ENCODE measurements at regions not wholly inside any gene's neighbourhood (a gene's known extent, or its start where the extent isn't known, plus 50 kb on each side); places are given as distances from the start of the nearest gene placed in this dataset.

DNA sequence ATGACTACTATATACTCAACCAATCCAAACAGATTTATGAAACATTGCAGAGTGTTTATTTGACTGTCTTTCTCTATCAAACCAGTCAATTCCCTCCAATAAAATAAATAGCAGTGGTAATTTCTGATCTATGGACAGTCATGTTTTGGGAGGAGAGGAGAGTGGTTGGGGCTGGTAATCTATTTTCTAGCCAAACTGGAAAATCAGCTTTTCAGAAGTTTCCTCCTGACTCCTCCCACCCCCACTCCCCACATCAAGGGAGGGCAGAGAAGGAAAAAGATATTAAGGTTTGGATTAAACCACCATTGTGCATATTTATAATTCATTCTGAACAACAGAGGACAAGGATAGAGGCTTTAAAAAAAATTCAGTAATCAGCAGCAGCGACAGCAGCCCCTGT, 69.4 kb upstream of the SOX13 start:
- Histone ChIP-seq H3K23me2 (ENCODE audit: low read depth, low read length) (no peaks in the 10 kb centered on the region), H3K79me2 (ENCODE audit: control insufficient read depth in 1 of 2, insufficient read depth in 2 of 2, low read length in 2 of 2) (no peaks in the 10 kb centered on the region), H2AFZ (ENCODE audit: low read length) (peak overlapping the region; percentile 26; the same call in 1 of the 2 replicates), H3K23ac (ENCODE audit: insufficient read length) (no peak overlapping the region), H3K4me2 (ENCODE audit: insufficient read depth in 1 of 2, low read depth in 2 of 2, low read length in 2 of 2) (no peak overlapping the region; a peak in 1 of 4 replicates), H4K91ac (replicated peaks; ENCODE audit: insufficient read length, low read length) (no peak overlapping the region), H3K27ac (ENCODE audit: low read depth, low read length) (no peak overlapping the region), H3K36me3 (ENCODE audit: control insufficient read depth in 2 of 4, insufficient read depth in 4 of 4, low read length in 3 of 4) (no peaks in the 10 kb centered on the region), H3K4ac (replicated peaks; ENCODE audit: insufficient read length, low read depth, low read length) (no peak overlapping the region), H3K56ac (replicated peaks; ENCODE audit: insufficient read length, low read depth, low read length) (no peak overlapping the region), H3K9ac (replicated peaks in 1 of 4; ENCODE audit: extremely low read depth in 1 of 4, low read depth in 3 of 4, low read length in 3 of 4) (no peak overlapping the region), H3K4me3 (ENCODE audit: extremely low read depth in 1 of 4, insufficient read depth in 2 of 4, low read depth in 3 of 4, low read length in 4 of 4) (no peak overlapping the region; a peak in 1 of 8 replicates), H4K5ac (ENCODE audit: insufficient read length, low read depth, low read length) (no peak overlapping the region), H4K8ac (ENCODE audit: extremely low read depth, insufficient read depth, low read length) (no peak overlapping the region), H3K27me3 (replicated peaks in 1 of 4; ENCODE audit: control insufficient read depth in 3 of 4, extremely low read depth in 1 of 4, insufficient read depth in 3 of 4, low read length in 3 of 4) (no peaks in the 10 kb centered on the region), H2BK120ac (replicated peaks; ENCODE audit: low read depth, low read length) (no peak overlapping the region), H4K20me1 (replicated peaks in 1 of 2; ENCODE audit: control insufficient read depth in 1 of 2, insufficient read depth in 2 of 2, low read length in 2 of 2) (no peaks in the 10 kb centered on the region), H3K4me1 (replicated peaks in 1 of 4; ENCODE audit: control insufficient read depth in 3 of 4, insufficient read depth in 4 of 4, low read length in 3 of 4) (peaks cover 0 to 13% (median 7%) of the 10 kb centered on the region in 4 experiments; a peak in 3 of 7 replicates), H3K79me1 (ENCODE audit: low read depth, low read length) (no peaks in the 10 kb centered on the region), H2BK5ac (ENCODE audit: low read depth, low read length) (peak overlapping the region; percentile 11; the same call in 1 of the 2 replicates), H3K14ac (ENCODE audit: insufficient read length) (no peak overlapping the region), H2BK20ac (ENCODE audit: low read length) (no peak overlapping the region), H2AK5ac (ENCODE audit: low read depth, low read length) (no peak overlapping the region), H3K9me3 (ENCODE audit: insufficient read depth in 2 of 2, low read depth in 1 of 2, low read length in 1 of 2) (0 out of 4 replicates have a peak, but pooled peaks cover 0 to 3% of the 10 kb centered on the region in 2 experiments), H2BK15ac (ENCODE audit: low read length) (no peak overlapping the region), H3K18ac (ENCODE audit: extremely low read depth, low read length) (no peak overlapping the region), H2BK12ac (ENCODE audit: low read depth, low read length) (no peak overlapping the region)
- no peak for TF ChIP-seq CHD2 (IDR thresholded peaks at IDR 0.05; ENCODE audit: low read length)
- no peak for TF ChIP-seq GABPA (IDR thresholded peaks at IDR 0.05; ENCODE audit: borderline replicate concordance, insufficient read depth, low read length)
- TF ChIP-seq ASH2L (IDR thresholded peaks at IDR 0.05; ENCODE audit: low read length), result no peak
- no peak for TF ChIP-seq RNF2 (IDR thresholded peaks at IDR 0.05; ENCODE audit: borderline replicate concordance, low read depth, low read length, missing control alignments, poor library complexity, severe bottlenecking)
- ChIA-PET POLR2A (ENCODE audit: partially characterized antibody) (interaction anchor here (0.7 to 2.8 kb wide), 2 partner anchors 10 to 127 kb away, joined by 3 to 10 read pairs; no protein-coding TSS in a partner anchor), CTCF (ENCODE audit: partially characterized antibody) (interaction anchor here (1.3 to 1.4 kb wide), 2 partner anchors 121 to 134 kb away, joined by 3 to 5 read pairs; no protein-coding TSS in a partner anchor)
- FAIRE-seq, result no peak
- no peak for DNase-seq (ENCODE audit: low read depth in 1 of 2, low spot score in 2 of 2)
- 81% methylated on average over 1 of the region's 1 CpG; no CpG with 5 or more reads in 1 of the 2 experiments for WGBS, 2 experiments (ENCODE audit: extremely low coverage in 1 of 2, insufficient coverage in 1 of 2, insufficient read length in 1 of 2, insufficient replicate concordance in 2 of 2, low coverage in 1 of 2, low lambda C conversion rate in 2 of 2, missing lambda C conversion rate in 1 of 2)
